HEK293T (cell line): ENCODE measurements at regions not wholly inside any gene's neighbourhood (a gene's known extent, or its start where the extent isn't known, plus 50 kb on each side); places are given as distances from the start of the nearest gene placed in this dataset.

Source experiments
- FOXK2 ChIP-seq: fragments of 450-650 bp; IDR thresholded peaks from 2 replicates; pipeline ENCODE4 v1.6.1; 2016; ENCODE audit warnings: mild to moderate bottlenecking
- SUZ12 ChIP-seq: fragments of 450-650 bp; IDR thresholded peaks from 2 replicates; pipeline ENCODE4 v1.6.1; 2016; ENCODE audit warnings: mild to moderate bottlenecking

GRCh38 chr2:149692961-149693396 is 105.4 kb upstream of the MMADHC start:
- no peak for TF ChIP-seq SUZ12
- no peak for TF ChIP-seq FOXK2
